ENCODE measurements at regions not wholly inside any gene's neighbourhood (a gene's known extent, or its start where the extent isn't known, plus 50 kb on each side); places are given as distances from the start of the nearest gene placed in this dataset.

GRCh38 chr18:51716277-51716676 is 518.8 kb upstream of the MEX3C start:
- TF ChIP-seq CTCF (IDR thresholded peaks at IDR 0.05; ENCODE audit: borderline replicate concordance, extremely low read depth, low read length, poor library complexity, severe bottlenecking) (no peak), EZH2 (IDR thresholded peaks at IDR 0.05; ENCODE audit: borderline replicate concordance, low read depth, low read length, severe bottlenecking) (no peak)
